ENCODE measurements at regions not wholly inside any gene's neighbourhood (a gene's known extent, or its start where the extent isn't known, plus 50 kb on each side); places are given as distances from the start of the nearest gene placed in this dataset.

DNA sequence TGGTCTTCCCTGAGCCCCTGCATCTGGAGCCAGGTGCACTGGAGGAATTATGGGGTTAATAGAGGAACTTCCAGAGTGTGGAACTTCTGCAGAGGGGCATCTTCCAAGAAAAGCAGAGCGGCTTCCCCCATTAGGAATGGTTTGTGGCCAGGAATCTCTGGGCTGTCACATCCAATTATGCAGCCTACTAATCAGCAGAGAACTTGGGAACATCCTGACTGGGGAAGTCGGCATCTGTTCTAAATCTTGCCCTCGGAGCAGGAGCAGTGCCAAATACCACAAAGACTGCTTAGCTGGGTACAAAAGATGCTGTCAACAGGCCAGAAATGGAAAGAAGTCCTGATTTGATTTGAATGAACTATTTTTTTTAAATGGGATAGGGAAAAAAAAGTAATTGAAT, 435.1 kb downstream of the ZNF536 start:
- no peak for TF ChIP-seq POLR2A (IDR thresholded peaks at IDR 0.05)
- TF ChIP-seq, protein P1, sequence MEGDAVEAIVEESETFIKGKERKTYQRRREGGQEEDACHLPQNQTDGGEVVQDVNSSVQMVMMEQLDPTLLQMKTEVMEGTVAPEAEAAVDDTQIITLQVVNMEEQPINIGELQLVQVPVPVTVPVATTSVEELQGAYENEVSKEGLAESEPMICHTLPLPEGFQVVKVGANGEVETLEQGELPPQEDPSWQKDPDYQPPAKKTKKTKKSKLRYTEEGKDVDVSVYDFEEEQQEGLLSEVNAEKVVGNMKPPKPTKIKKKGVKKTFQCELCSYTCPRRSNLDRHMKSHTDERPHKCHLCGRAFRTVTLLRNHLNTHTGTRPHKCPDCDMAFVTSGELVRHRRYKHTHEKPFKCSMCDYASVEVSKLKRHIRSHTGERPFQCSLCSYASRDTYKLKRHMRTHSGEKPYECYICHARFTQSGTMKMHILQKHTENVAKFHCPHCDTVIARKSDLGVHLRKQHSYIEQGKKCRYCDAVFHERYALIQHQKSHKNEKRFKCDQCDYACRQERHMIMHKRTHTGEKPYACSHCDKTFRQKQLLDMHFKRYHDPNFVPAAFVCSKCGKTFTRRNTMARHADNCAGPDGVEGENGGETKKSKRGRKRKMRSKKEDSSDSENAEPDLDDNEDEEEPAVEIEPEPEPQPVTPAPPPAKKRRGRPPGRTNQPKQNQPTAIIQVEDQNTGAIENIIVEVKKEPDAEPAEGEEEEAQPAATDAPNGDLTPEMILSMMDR (IDR thresholded peaks at IDR 0.05): no peak
- TF ChIP-seq EP300 (IDR thresholded peaks at IDR 0.05): no peak

All from tibial nerve (tissue), 4 donors.